Tibial artery (tissue), 4 donors: ENCODE measurements at regions not wholly inside any gene's neighbourhood (a gene's known extent, or its start where the extent isn't known, plus 50 kb on each side); places are given as distances from the start of the nearest gene placed in this dataset.

Experiments used
- DNase-seq, 2 donors: peaks; one replicate each; pipeline ENCODE4 v3.0.0-alpha.2; 2019
- H3K27ac ChIP-seq, 2 donors: fragments of 200-600 bp; sonication (generic) in 1 of 2; 1 replicate in 1 of 2; 2 replicates in 1 of 2; pipeline ENCODE4 v1.5.1; 2018 to 2019; ENCODE audit warnings: mild to moderate bottlenecking in 1 of 2
- H3K27me3 ChIP-seq, 2 donors: fragments of 200-600 bp; sonication (generic) in 1 of 2; one replicate each; pipeline versions ENCODE4 v1.5.1 to v1.6.0; 2016 to 2019
- H3K36me3 ChIP-seq, 3 donors: fragments of 200-600 bp; sonication (generic) in 2 of 3; one replicate each; pipeline ENCODE4 v1.5.1; 2016 to 2019; ENCODE audit warnings: mild to moderate bottlenecking in 2 of 3
- H3K4me1 ChIP-seq, 4 donors: fragments of 200-600 bp; sonication (generic) in 2 of 4; 1 replicate in 3 of 4; 2 replicates in 1 of 4; pipeline ENCODE4 v1.5.1; 2016 to 2019
- H3K4me3 ChIP-seq, 2 donors: fragments of 200-600 bp; sonication (generic) in 1 of 2; 1 replicate in 1 of 2; 2 replicates in 1 of 2; pipeline ENCODE4 v1.5.1; 2018 to 2019; ENCODE audit warnings: mild to moderate bottlenecking in 2 of 2
- H3K9me3 ChIP-seq, 3 donors: fragments of 200-600 bp; sonication (generic) in 1 of 3; one replicate each; pipeline ENCODE4 v1.5.1; 2016 to 2019
- CTCF ChIP-seq, 2 experiments: fragments of 200-600 bp in 1 of 2; fragments of 450-650 bp in 1 of 2; IDR thresholded peaks; one replicate each; pipeline ENCODE4 v1.5.1; 2017 to 2019; ENCODE audit warnings: antibody characterized with exemption in 2 of 2, mild to moderate bottlenecking in 1 of 2, moderate library complexity in 1 of 2
- intact Hi-C: fragments of 100-400 bp; cut with DNase I; formaldehyde crosslinking; loops from one replicate; pipeline ENCODE4 v1.15.0; 2023; ENCODE audit warnings: low total_unique reads

GRCh38 chr13:65971541-65971940 is 1258.6 kb downstream of the PCDH9 start:
- H3K4me1 ChIP-seq: no peaks in the 10 kb centered on the region
- H3K27ac ChIP-seq: no peak overlapping the region
- no peak for TF ChIP-seq CTCF (IDR thresholded peaks at IDR 0.05)
- no peak overlapping the region for H3K4me3 ChIP-seq
- intact Hi-C loops: no loop called here
- no peak for DNase-seq
- no peaks in the 10 kb centered on the region for H3K9me3 ChIP-seq
- no peaks in the 10 kb centered on the region for H3K36me3 ChIP-seq
- no peaks in the 10 kb centered on the region for H3K27me3 ChIP-seq

GRCh38 chr13:65966991-65967451 is 1263.1 kb downstream of the PCDH9 start:
- H3K4me3 ChIP-seq: no peak overlapping the region
- no peaks in the 10 kb centered on the region for H3K9me3 ChIP-seq
- intact Hi-C loops: no loop called here
- H3K27ac ChIP-seq: no peak overlapping the region
- no peak for DNase-seq
- H3K36me3 ChIP-seq: no peaks in the 10 kb centered on the region
- H3K4me1 ChIP-seq: no peaks in the 10 kb centered on the region
- TF ChIP-seq CTCF (IDR thresholded peaks at IDR 0.05): no peak
- H3K27me3 ChIP-seq: no peaks in the 10 kb centered on the region

GRCh38 chr13:65965501-65965900 is 1264.6 kb downstream of the PCDH9 start:
- TF ChIP-seq CTCF (IDR thresholded peaks at IDR 0.05): no peak
- no peaks in the 10 kb centered on the region for H3K36me3 ChIP-seq
- no peak for DNase-seq
- no peaks in the 10 kb centered on the region for H3K9me3 ChIP-seq
- H3K4me1 ChIP-seq: no peaks in the 10 kb centered on the region
- H3K27ac ChIP-seq: no peak overlapping the region
- intact Hi-C loops: no loop called here
- H3K27me3 ChIP-seq: no peaks in the 10 kb centered on the region
- no peak overlapping the region for H3K4me3 ChIP-seq

- Histone ChIP-seq H3K9me3 (no peaks in the 10 kb centered on the region), H3K27ac (no peak overlapping the region), H3K4me3 (no peak overlapping the region), H3K27me3 (no peaks in the 10 kb centered on the region), H3K36me3 (no peaks in the 10 kb centered on the region), H3K4me1 (no peaks in the 10 kb centered on the region)
- DNase-seq: no peak
- intact Hi-C loops: no loop called here
- no peak for TF ChIP-seq CTCF (IDR thresholded peaks at IDR 0.05)
Observed at GRCh38 chr13:65964672-65965071, 1265.5 kb downstream of the PCDH9 start.

- DNase-seq: no peak
- intact Hi-C loops: no loop called here
Observed at GRCh38 chr13:65959305-65959704, 1270.8 kb downstream of the PCDH9 start.

More at GRCh38 chr13:65959305-65959704, 1270.8 kb downstream of the PCDH9 start:
- Histone ChIP-seq H3K9me3 (no peaks in the 10 kb centered on the region), H3K27me3 (no peaks in the 10 kb centered on the region), H3K4me1 (no peaks in the 10 kb centered on the region), H3K36me3 (no peaks in the 10 kb centered on the region), H3K27ac (no peak overlapping the region), H3K4me3 (no peak overlapping the region)
- no peak for TF ChIP-seq CTCF (IDR thresholded peaks at IDR 0.05)
